ENCODE measurements at regions not wholly inside any gene's neighbourhood (a gene's known extent, or its start where the extent isn't known, plus 50 kb on each side); places are given as distances from the start of the nearest gene placed in this dataset.
"Not testable (repeated sequence)": the region's sequence is repeated elsewhere in the genome, so short reads cannot be mapped to it uniquely, and the experiment has no call there.

DNA sequence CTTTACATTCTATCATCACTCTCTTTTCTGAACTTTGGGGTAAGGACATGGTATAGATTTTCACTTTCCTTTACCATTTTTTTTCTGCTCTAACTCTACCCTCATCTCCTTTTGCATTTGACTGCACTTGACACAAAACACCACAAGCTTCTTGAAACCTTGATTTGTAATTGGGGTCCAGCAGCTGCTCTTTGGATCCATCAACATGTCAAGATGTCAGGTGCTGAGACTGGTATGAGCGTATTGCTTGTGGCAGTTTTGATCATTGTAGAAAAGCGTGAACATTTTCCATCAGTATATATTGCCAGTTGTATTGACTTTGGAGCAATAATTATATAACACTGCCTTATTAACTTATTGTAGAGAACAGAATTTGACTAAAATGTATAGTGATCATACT is 838.6 kb downstream of the TRHDE start:
- H3K4me1 ChIP-seq: no peaks in the 10 kb centered on the region
- H3K27me3 ChIP-seq (ENCODE audit: control insufficient read depth, insufficient read depth, low read length): no peaks in the 10 kb centered on the region
- H3K9me3 ChIP-seq (ENCODE audit: control insufficient read depth, low read length): no peaks in the 10 kb centered on the region
- no peak overlapping the region for H3K4me2 ChIP-seq (ENCODE audit: low read length)
- no peak overlapping the region for H3K4me3 ChIP-seq (ENCODE audit: low read depth, low read length)
- no peaks in the 10 kb centered on the region for H3K79me2 ChIP-seq
- no peak overlapping the region for H2AFZ ChIP-seq
- H3K36me3 ChIP-seq (ENCODE audit: control insufficient read depth, insufficient read depth, low read length): no peaks in the 10 kb centered on the region
- TF ChIP-seq, protein P1, sequence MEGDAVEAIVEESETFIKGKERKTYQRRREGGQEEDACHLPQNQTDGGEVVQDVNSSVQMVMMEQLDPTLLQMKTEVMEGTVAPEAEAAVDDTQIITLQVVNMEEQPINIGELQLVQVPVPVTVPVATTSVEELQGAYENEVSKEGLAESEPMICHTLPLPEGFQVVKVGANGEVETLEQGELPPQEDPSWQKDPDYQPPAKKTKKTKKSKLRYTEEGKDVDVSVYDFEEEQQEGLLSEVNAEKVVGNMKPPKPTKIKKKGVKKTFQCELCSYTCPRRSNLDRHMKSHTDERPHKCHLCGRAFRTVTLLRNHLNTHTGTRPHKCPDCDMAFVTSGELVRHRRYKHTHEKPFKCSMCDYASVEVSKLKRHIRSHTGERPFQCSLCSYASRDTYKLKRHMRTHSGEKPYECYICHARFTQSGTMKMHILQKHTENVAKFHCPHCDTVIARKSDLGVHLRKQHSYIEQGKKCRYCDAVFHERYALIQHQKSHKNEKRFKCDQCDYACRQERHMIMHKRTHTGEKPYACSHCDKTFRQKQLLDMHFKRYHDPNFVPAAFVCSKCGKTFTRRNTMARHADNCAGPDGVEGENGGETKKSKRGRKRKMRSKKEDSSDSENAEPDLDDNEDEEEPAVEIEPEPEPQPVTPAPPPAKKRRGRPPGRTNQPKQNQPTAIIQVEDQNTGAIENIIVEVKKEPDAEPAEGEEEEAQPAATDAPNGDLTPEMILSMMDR (IDR thresholded peaks at IDR 0.05): no peak
- H3K27ac ChIP-seq: no peak overlapping the region
- H3K9ac ChIP-seq: no peak overlapping the region

DNA sequence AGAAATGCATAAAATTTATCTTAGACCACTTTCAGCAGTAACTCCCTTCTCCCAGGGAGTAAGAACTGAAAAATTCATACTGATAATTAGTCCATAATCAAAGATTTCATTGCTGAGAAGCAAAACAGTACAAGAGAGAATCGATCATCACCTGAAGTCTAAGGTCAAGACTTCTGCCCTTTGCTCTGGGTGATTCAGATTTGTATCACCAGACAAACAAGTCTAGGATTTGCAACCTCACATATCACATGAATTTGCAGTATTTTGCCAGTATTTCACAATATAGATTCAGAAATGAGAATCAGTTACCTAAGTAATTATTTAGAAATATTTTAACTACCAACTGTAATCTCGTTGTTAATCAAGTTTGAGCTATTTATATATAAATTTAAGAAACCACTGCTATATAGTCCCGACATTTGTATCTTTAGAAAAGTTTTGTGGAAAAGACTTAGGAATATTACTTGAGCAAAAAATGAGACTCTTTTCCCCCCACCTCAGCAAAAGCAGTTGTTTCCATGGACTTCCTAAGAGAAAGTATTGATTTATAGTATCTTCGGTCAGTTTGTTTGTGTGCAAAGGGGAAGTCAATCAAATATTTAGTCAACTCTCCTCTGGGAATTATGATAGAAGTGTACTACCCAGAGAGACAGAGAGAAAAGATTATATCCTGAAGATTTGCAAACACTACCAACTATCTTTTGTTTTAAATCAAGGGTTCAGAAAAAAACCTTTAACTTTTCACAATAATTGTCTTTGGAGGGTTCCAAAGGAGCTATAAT is 840.1 kb downstream of the TRHDE start:
- Histone ChIP-seq H3K4me1 (no peaks in the 10 kb centered on the region), H3K79me2 (no peaks in the 10 kb centered on the region), H3K4me2 (ENCODE audit: low read length) (no peak overlapping the region), H3K9me3 (ENCODE audit: control insufficient read depth, low read length) (no peaks in the 10 kb centered on the region), H3K9ac (no peak overlapping the region), H2AFZ (no peak overlapping the region), H3K27me3 (ENCODE audit: control insufficient read depth, insufficient read depth, low read length) (no peaks in the 10 kb centered on the region), H3K36me3 (ENCODE audit: control insufficient read depth, insufficient read depth, low read length) (no peaks in the 10 kb centered on the region), H3K4me3 (ENCODE audit: low read depth, low read length) (no peak overlapping the region), H3K27ac (no peak overlapping the region)
- TF ChIP-seq, protein P1 (IDR thresholded peaks at IDR 0.05): no peak

DNA sequence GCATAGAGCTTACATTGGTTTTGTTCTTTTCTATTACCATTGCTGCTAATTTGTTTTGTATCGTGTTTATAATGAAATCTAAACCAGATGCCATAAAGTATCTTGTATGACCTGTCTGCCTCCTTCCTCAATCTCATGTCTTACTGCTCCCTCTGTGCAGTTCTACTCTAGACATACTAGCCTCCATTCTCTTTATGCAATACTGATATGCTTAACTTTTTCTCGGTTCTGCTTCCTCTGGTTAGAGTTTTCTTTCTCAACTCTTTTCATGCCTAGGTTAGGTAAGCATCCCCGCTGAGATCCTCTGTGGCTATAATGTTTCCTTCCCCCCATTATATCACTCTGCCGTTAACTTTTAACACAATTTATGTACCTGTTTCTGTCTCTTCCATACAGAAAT is 852.3 kb downstream of the TRHDE start:
- no peaks in the 10 kb centered on the region for H3K4me1 ChIP-seq
- no peaks in the 10 kb centered on the region for H3K27me3 ChIP-seq (ENCODE audit: control insufficient read depth, insufficient read depth, low read length)
- H3K4me3 ChIP-seq (ENCODE audit: low read depth, low read length): no peak overlapping the region
- H3K36me3 ChIP-seq (ENCODE audit: control insufficient read depth, insufficient read depth, low read length): no peaks in the 10 kb centered on the region
- H3K9me3 ChIP-seq (ENCODE audit: control insufficient read depth, low read length): no peaks in the 10 kb centered on the region
- no peak overlapping the region for H3K4me2 ChIP-seq (ENCODE audit: low read length)
- no peak overlapping the region for H3K9ac ChIP-seq
- TF ChIP-seq, protein P1 (IDR thresholded peaks at IDR 0.05): no peak
- H2AFZ ChIP-seq: no peak overlapping the region
- no peak overlapping the region for H3K27ac ChIP-seq
- H3K79me2 ChIP-seq: no peaks in the 10 kb centered on the region

DNA sequence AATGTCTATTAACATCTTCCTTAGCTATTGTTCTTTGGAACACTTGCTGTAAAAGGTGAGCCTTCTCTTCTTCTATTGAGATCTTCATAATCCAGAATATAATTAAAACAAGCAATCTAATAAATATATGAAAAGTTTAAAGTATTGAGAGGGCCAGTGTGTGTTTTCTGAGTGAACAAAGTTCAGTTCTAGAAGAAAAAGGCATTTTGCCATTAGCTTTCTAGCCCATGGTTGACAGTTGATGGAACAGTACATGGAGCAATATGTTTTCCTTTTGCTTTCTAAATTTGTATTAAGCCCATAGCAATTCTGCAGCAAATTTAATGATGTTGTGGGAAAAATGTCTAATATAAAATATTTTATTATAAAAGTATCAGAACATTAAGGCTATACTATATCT is 853.0 kb downstream of the TRHDE start:
- Histone ChIP-seq H3K9ac (no peak overlapping the region), H3K9me3 (ENCODE audit: control insufficient read depth, low read length) (no peaks in the 10 kb centered on the region), H3K27ac (no peak overlapping the region), H3K79me2 (no peaks in the 10 kb centered on the region), H3K4me2 (ENCODE audit: low read length) (no peak overlapping the region), H2AFZ (no peak overlapping the region), H3K4me1 (no peaks in the 10 kb centered on the region), H3K36me3 (ENCODE audit: control insufficient read depth, insufficient read depth, low read length) (no peaks in the 10 kb centered on the region), H3K4me3 (ENCODE audit: low read depth, low read length) (no peak overlapping the region), H3K27me3 (ENCODE audit: control insufficient read depth, insufficient read depth, low read length) (no peaks in the 10 kb centered on the region)
- TF ChIP-seq, protein P1 (IDR thresholded peaks at IDR 0.05): no peak

DNA sequence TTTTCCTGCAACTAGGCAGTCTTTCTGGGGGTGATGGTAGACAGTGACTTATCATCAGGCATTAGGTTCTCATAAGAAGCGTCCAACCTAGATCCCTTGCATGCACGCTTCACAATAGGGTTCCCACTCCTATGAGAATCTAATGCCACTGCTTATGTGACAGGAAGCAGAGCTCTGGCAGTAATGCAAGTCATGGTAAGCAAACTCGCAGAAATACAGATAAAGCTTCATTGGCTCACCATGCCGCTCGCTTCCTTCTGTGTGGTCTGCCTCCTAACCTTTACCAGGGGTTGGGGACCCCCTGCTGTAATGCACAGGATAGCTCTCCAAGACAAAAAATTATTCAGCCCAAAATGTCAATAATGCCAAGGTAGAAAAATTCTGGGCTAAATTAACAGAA is 864.2 kb downstream of the TRHDE start:
- no peak overlapping the region for H3K9ac ChIP-seq
- no peaks in the 10 kb centered on the region for H3K27me3 ChIP-seq (ENCODE audit: control insufficient read depth, insufficient read depth, low read length)
- no peaks in the 10 kb centered on the region for H3K79me2 ChIP-seq
- no peak overlapping the region for H3K27ac ChIP-seq
- H3K4me2 ChIP-seq (ENCODE audit: low read length): no peak overlapping the region
- H3K4me1 ChIP-seq: no peaks in the 10 kb centered on the region
- H2AFZ ChIP-seq: no peak overlapping the region
- no peaks in the 10 kb centered on the region for H3K36me3 ChIP-seq (ENCODE audit: control insufficient read depth, insufficient read depth, low read length)
- H3K4me3 ChIP-seq (ENCODE audit: low read depth, low read length): no peak overlapping the region
- no peaks in the 10 kb centered on the region for H3K9me3 ChIP-seq (ENCODE audit: control insufficient read depth, low read length)
- TF ChIP-seq, protein P1 (IDR thresholded peaks at IDR 0.05): no peak

DNA sequence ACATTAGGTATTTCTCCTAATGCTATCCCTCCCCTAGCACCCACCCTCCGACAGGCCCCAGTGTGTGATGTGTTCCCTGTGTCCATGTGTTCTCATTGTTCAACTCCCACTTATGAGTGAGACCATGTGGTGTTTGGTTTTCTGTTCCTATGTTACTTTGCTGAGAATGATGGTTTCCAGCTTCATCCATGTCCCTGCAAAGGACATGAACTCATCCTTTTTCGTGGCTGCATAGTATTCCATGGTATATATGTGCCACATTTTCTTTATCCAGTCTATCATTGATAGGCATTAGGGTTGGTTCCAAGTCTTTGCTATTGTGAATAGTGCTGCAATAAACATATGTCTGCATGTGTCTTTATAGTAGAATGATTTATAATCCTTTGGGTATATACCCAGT is 867.5 kb downstream of the TRHDE start:
- not testable (repeated sequence) for H3K27me3 ChIP-seq (ENCODE audit: control insufficient read depth, insufficient read depth, low read length); H3K4me3 ChIP-seq (ENCODE audit: low read depth, low read length); H3K9ac ChIP-seq; H3K4me1 ChIP-seq; H3K27ac ChIP-seq; H3K4me2 ChIP-seq (ENCODE audit: low read length); H3K36me3 ChIP-seq (ENCODE audit: control insufficient read depth, insufficient read depth, low read length); H3K79me2 ChIP-seq; H3K9me3 ChIP-seq (ENCODE audit: control insufficient read depth, low read length); H2AFZ ChIP-seq
